HL-60 (cell line): ENCODE measurements at regions not wholly inside any gene's neighbourhood (a gene's known extent, or its start where the extent isn't known, plus 50 kb on each side); places are given as distances from the start of the nearest gene placed in this dataset.

Source experiments
- POLR2AphosphoS5 ChIP-seq: IDR thresholded peaks from 2 replicates; pipeline ENCODE4 v1.6.1; 2012; ENCODE audit warnings: low read depth
- SPI1 ChIP-seq: IDR thresholded peaks from 2 replicates; pipeline ENCODE4 v1.6.1; 2012; ENCODE audit warnings: low read depth, mild to moderate bottlenecking, borderline replicate concordance
- TF ChIP-seq, protein P1 (sequence below): IDR thresholded peaks from one replicate; pipeline ENCODE4 v1.5.1; 2011; ENCODE audit warnings: low read length, control low read depth, inconsistent platforms; ENCODE audit not compliant: insufficient read depth
- TF ChIP-seq, protein P2 (sequence below): IDR thresholded peaks from 2 replicates; pipeline ENCODE4 v1.6.1; 2012; ENCODE audit warnings: low read depth; ENCODE audit not compliant: insufficient replicate concordance

DNA sequence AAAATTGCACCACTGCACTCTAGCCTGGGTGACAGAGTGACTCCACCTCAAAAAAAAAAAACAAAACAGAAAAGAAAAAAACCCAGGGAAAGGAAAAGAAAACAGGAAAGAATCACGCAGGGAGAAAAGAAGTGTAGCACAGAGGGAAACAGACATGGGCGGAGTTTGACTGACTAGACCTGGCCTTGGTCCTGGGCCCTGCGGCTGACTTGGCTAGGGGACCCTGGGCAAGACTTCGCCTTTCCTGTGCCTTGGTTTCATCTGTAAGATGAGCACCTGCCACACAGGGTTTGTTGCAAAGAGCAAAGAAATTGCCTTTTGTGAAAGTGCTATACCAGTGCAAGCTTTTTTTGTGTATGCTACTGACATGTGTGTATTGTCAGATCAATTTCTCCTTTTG, 71.3 kb upstream of the KCNG1 start:
- TF ChIP-seq, protein P1, sequence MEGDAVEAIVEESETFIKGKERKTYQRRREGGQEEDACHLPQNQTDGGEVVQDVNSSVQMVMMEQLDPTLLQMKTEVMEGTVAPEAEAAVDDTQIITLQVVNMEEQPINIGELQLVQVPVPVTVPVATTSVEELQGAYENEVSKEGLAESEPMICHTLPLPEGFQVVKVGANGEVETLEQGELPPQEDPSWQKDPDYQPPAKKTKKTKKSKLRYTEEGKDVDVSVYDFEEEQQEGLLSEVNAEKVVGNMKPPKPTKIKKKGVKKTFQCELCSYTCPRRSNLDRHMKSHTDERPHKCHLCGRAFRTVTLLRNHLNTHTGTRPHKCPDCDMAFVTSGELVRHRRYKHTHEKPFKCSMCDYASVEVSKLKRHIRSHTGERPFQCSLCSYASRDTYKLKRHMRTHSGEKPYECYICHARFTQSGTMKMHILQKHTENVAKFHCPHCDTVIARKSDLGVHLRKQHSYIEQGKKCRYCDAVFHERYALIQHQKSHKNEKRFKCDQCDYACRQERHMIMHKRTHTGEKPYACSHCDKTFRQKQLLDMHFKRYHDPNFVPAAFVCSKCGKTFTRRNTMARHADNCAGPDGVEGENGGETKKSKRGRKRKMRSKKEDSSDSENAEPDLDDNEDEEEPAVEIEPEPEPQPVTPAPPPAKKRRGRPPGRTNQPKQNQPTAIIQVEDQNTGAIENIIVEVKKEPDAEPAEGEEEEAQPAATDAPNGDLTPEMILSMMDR = no peak
- TF ChIP-seq POLR2AphosphoS5 = no peak
- TF ChIP-seq, protein P2, sequence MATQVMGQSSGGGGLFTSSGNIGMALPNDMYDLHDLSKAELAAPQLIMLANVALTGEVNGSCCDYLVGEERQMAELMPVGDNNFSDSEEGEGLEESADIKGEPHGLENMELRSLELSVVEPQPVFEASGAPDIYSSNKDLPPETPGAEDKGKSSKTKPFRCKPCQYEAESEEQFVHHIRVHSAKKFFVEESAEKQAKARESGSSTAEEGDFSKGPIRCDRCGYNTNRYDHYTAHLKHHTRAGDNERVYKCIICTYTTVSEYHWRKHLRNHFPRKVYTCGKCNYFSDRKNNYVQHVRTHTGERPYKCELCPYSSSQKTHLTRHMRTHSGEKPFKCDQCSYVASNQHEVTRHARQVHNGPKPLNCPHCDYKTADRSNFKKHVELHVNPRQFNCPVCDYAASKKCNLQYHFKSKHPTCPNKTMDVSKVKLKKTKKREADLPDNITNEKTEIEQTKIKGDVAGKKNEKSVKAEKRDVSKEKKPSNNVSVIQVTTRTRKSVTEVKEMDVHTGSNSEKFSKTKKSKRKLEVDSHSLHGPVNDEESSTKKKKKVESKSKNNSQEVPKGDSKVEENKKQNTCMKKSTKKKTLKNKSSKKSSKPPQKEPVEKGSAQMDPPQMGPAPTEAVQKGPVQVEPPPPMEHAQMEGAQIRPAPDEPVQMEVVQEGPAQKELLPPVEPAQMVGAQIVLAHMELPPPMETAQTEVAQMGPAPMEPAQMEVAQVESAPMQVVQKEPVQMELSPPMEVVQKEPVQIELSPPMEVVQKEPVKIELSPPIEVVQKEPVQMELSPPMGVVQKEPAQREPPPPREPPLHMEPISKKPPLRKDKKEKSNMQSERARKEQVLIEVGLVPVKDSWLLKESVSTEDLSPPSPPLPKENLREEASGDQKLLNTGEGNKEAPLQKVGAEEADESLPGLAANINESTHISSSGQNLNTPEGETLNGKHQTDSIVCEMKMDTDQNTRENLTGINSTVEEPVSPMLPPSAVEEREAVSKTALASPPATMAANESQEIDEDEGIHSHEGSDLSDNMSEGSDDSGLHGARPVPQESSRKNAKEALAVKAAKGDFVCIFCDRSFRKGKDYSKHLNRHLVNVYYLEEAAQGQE = no peak
- TF ChIP-seq SPI1 = no peak
